ENCODE measurements at regions not wholly inside any gene's neighbourhood (a gene's known extent, or its start where the extent isn't known, plus 50 kb on each side); places are given as distances from the start of the nearest gene placed in this dataset.

GRCh38 chr12:58086930-58087329 lies 145.6 kb downstream of the ATP23 start:
- Histone ChIP-seq H3K9ac (ENCODE audit: low read depth in 1 of 2, low read length in 2 of 2) (no peak overlapping the region), H3K27ac (ENCODE audit: low read depth in 1 of 2, low read length in 2 of 2) (no peak overlapping the region), H3K4me3 (ENCODE audit: low read depth in 1 of 3, low read length in 3 of 3) (no peak overlapping the region), H3K4me1 (ENCODE audit: control insufficient read depth in 4 of 4, insufficient read depth in 4 of 4, low read length in 3 of 4) (no peaks in the 10 kb centered on the region), H3K36me3 (ENCODE audit: control insufficient read depth in 4 of 4, insufficient read depth in 3 of 4, low read depth in 1 of 4, low read length in 3 of 4) (no peaks in the 10 kb centered on the region), H3K9me3 (ENCODE audit: control insufficient read depth in 4 of 4, low read length in 3 of 4) (peaks cover 0 to 3% (median 0%) of the 10 kb centered on the region in 4 donors), H3K27me3 (ENCODE audit: control insufficient read depth in 4 of 4, insufficient read depth in 4 of 4, low read length in 3 of 4) (no peaks in the 10 kb centered on the region)
- 85% methylated on average over 6 of the region's 6 CpGs for whole genome bisulfite sequencing
- no peak for DNase-seq (ENCODE audit: low spot score)
- TF ChIP-seq EGR1 (IDR thresholded peaks at IDR 0.05; ENCODE audit: low read depth in 2 of 2), result no peak
- no peak for TF ChIP-seq CTCF (IDR thresholded peaks at IDR 0.05; ENCODE audit: low read depth, low read length, missing input control)
- no peak for TF ChIP-seq YY1 (IDR thresholded peaks at IDR 0.05)
- TF ChIP-seq JUND (IDR thresholded peaks at IDR 0.05), result no peak
- no peak for TF ChIP-seq REST (IDR thresholded peaks at IDR 0.05)
- no peak for TF ChIP-seq ZBTB33 (IDR thresholded peaks at IDR 0.05)
- TF ChIP-seq RAD21 (IDR thresholded peaks at IDR 0.05), result no peak
- no peak for TF ChIP-seq ATF3 (IDR thresholded peaks at IDR 0.05)
- TF ChIP-seq HNF4G (IDR thresholded peaks at IDR 0.05), result no peak
- TF ChIP-seq TAF1 (conservative IDR thresholded peaks at IDR 0.05), result no peak
- no peak for TF ChIP-seq MAX (IDR thresholded peaks at IDR 0.05)
- TF ChIP-seq FOXA2 (IDR thresholded peaks at IDR 0.05), result no peak
- TF ChIP-seq HNF4A (conservative IDR thresholded peaks at IDR 0.05), result no peak
- TF ChIP-seq SP1 (IDR thresholded peaks at IDR 0.05), result no peak
- no peak for TF ChIP-seq RXRA (IDR thresholded peaks at IDR 0.05)
- TF ChIP-seq FOXA1 (IDR thresholded peaks at IDR 0.05), result no peak
- TF ChIP-seq NR2F2 (IDR thresholded peaks at IDR 0.05), result no peak
- no peak for TF ChIP-seq GABPA (IDR thresholded peaks at IDR 0.05 in 1 of 2, conservative IDR thresholded peaks at IDR 0.05 in 1 of 2)

Data from liver (tissue), 8 donors.